B cell (primary cell): ENCODE measurements at regions not wholly inside any gene's neighbourhood (a gene's known extent, or its start where the extent isn't known, plus 50 kb on each side); places are given as distances from the start of the nearest gene placed in this dataset.

Source experiments
- EZH2 ChIP-seq: IDR thresholded peaks from 2 replicates; pipeline ENCODE4 v1.6.1; 2012; ENCODE audit warnings: borderline replicate concordance, low read depth, mild to moderate bottlenecking, moderate library complexity, low read length; ENCODE audit not compliant: insufficient read depth, poor library complexity, severe bottlenecking
- TF ChIP-seq, protein P1 (sequence below): fragments of 200-600 bp; IDR thresholded peaks from one replicate; pipeline ENCODE4 v1.8.0; 2022; ENCODE audit warnings: antibody characterized with exemption, mild to moderate bottlenecking

DNA sequence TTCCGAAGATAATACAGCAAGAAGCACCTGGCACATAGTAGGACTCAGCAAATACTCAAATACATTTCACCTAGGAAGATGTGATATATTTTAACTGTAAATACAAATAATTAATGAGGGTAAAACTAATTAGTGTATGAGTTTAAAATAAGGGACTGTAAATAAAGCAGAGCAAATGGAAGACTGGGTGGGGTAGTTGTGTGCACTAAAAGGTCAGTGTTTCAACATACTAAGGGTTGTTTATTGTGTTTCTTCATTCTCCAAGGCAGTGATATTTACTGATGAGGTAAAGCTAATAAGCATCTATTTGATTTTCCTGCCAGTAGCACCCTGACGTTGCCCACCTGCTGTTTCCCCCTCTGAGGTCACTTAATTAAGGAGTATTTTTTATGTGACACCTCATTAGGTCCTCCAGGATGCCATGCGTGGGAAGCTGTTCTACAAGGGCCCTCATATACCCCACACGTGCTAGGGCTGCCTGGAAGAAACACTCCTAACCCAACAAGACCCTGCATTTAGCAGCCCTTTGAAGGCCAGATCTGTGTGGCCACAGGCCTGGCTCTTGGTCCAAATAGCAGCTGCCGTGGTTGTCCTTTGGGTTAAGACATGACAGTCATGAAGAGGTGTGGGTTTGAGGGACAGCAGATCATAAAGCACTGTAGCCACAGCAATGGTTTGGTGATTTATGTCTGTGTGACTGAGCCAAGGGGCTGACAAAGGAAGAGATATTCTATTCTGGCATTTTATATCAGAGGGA lies 97.5 kb upstream of the RPS23 start:
- TF ChIP-seq, protein P1, sequence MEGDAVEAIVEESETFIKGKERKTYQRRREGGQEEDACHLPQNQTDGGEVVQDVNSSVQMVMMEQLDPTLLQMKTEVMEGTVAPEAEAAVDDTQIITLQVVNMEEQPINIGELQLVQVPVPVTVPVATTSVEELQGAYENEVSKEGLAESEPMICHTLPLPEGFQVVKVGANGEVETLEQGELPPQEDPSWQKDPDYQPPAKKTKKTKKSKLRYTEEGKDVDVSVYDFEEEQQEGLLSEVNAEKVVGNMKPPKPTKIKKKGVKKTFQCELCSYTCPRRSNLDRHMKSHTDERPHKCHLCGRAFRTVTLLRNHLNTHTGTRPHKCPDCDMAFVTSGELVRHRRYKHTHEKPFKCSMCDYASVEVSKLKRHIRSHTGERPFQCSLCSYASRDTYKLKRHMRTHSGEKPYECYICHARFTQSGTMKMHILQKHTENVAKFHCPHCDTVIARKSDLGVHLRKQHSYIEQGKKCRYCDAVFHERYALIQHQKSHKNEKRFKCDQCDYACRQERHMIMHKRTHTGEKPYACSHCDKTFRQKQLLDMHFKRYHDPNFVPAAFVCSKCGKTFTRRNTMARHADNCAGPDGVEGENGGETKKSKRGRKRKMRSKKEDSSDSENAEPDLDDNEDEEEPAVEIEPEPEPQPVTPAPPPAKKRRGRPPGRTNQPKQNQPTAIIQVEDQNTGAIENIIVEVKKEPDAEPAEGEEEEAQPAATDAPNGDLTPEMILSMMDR = no peak
- TF ChIP-seq EZH2 = no peak
